DLD1 (cell line): ENCODE measurements at regions not wholly inside any gene's neighbourhood (a gene's known extent, or its start where the extent isn't known, plus 50 kb on each side); places are given as distances from the start of the nearest gene placed in this dataset.

Experiments
- in situ Hi-C: cut with HindIII; loops from 2 replicates; pipeline ENCODE4 v1.10.0; 2017; ENCODE audit warnings: low sequenced_read_pairs

DNA sequence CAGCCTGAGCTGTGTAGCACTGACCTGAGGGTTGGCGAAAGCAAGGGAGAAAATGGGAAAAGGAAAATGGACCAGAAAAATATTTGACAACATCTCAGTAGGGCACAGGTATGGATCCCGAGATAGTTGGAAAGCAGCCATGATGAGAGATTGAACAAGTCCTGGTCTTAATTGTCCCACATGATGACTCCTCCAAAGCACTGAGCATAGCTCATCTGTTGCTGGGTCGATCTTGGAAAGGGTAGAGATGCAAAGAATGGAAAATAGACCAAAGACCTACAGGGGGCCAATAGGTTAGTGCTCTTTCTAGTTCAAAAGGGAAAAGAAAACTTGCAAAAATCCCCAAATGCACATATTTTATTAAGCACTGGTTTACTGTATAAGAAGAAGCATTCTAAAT lies 251.9 kb downstream of the SEC23A start:
- in situ Hi-C loops, result loop anchor here (25.0 kb wide), 1 partner anchor 139 kb away; no protein-coding TSS in a partner anchor

- in situ Hi-C loops, result loop anchor here (25.0 kb wide), 1 partner anchor 138 kb away; no protein-coding TSS in a partner anchor
These were observed 252.4 kb downstream of the SEC23A start for GRCh38 chr14:38850664-38851063.

DNA sequence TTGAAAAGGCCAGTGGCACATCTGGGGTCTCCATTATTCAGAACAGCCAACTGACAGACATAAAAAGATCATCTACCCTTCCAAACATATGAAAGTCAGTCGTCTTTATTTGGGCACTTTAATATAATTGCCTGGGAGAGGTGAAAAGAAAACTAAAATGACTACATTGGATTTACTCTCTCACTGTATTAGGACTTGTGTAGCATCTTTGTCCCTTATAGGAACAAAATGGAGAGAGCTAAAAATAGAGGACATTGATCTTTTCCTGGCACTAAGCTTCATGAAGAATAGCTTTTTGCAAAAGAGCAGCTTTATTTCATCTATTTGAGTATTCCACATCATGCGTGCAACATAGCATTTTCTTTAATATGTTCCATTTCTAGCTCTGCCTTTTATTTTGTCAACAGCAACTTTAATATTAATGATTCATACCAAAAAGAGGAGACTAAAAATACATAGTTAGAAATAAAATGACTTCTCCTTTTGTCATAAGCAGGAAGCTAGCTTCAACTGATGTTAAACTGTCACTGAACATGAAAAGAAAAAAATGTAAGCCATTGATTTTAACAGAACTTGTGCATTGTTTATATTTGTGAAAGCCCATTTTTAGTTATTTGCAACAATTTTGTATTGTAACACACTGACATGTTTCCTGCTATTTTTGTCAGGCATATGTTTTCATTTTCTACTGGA lies 254.6 kb downstream of the SEC23A start:
- in situ Hi-C loops, result no loop called here

DNA sequence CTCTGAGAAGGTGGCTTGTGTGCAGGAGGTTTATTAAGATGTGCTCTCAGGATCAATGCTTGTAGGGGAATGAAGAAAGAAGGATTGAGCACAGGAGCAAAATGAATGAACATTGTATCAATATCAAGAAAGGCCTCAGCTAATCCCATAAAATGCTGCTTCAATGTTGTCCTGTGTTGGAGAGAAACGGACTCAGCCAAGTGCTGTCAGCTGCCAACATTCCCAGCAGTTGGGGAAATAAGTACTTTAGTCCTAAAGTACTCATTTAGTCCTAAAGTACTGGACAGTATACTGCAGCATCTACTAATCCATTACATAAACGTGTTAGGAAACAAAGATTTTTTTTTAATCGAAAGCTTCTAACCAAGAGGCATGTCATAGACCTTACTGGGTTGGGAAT lies 255.9 kb downstream of the SEC23A start:
- in situ Hi-C loops, result no loop called here

- in situ Hi-C loops, result no loop called here
These were observed 263.2 kb downstream of the SEC23A start for GRCh38 chr14:38839694-38840365.

GRCh38 chr14:38838979-38839323 lies 264.1 kb downstream of the SEC23A start:
- in situ Hi-C loops, result no loop called here

DNA sequence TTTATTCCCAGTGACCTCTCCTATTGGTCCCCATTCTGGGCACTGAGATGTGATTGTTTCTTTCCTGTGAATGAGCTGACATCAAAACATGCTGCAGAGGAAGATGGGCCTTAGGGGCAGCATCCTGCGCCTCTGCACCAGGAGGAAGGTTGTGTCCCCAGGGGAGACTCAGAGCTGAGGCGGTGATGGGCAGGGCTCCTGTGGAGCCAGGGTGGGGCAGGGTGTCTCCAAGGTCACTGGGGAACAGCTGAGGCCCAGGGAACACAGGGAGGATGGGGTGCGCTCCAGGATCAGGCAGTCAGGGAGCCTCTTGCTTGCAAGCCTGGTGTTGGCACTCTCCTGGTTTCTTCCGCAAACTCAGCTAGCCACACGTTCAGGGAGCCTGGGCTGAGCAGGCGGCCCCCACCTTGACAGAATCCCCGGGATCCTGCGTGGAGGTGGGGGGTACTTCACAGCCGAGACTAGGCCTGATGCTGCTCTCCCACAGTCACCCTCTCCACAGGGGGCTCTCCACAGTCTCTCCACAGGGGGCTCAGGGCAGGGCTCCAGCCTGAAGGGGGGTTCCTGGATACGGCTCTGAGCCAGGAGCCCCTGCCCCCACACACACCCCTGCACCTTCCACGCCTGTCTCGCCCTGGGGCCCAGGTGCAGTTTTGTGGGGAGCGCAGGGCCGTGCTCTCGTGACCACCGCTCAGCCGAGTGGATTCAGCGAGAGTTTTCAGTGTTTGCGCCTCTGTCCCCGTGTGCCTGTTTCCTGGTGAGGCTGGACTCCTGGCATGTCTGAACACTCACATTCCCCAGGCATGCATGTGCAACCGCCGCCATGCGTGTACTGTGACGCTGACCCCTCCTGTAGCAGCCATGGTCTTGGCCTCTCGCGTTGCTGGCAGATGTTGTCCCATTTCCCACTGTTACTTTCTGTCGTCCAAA lies 264.7 kb downstream of the SEC23A start:
- in situ Hi-C loops, result no loop called here

DNA sequence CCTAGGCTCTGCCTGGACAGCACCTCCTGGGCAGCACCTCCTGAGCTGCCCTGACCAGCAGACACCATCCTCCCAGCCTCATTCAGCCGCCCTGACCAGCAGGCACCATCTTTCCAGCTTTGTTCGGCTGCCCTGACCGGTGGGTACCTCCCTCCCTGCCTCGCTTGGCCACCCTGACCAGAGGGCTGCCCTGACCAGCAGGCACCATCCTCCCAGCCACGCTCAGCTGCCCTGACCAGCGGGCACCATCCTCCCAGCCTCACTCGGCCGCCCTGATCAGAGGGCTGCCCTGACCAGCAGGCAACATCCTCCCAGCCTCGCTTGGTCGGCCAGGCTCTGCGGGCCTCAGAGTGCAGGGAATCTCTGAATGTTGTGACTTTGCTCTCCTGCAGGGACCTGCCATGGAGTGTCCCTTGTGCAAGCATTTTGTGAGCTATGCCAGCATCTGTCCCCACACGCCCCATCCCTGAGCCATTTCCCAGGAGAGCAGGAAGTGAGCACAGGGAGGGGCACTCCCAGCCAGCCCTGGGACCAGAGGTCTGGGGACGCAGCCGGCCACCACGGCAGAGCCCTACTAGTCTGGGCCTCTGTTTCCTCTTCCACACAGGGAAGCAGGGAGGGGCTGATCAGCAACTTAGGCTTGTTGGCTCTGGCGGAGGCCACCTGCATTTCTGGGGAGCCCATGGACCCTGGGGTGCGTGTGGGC lies 265.5 kb downstream of the SEC23A start:
- in situ Hi-C loops, result no loop called here

GRCh38 chr14:38836539-38836938 lies 266.5 kb downstream of the SEC23A start:
- in situ Hi-C loops, result no loop called here

DNA sequence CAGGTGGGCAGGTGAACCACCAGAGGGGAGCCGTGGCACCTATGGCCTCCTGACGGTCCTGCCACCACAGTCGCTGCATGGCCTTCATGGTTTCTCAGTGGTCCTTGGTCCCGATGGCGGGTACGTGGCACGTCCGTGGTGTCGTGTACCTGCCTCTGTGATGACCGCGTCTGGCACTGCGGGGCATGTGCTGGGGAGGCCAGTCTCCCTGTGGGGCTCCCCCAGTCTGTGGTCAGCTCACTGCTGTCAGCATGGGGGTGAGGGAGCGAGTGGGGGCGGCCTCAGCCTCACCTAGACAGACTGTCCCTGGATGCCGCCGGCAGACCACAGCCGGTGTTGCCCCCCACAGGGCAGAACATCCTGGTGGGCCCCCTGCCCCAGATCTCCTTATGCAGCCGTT lies 267.2 kb downstream of the SEC23A start:
- in situ Hi-C loops, result no loop called here

GRCh38 chr14:38828183-38828827 lies 274.7 kb downstream of the SEC23A start:
- in situ Hi-C loops, result no loop called here

- in situ Hi-C loops, result no loop called here
These were observed 278.3 kb downstream of the SEC23A start for GRCh38 chr14:38824706-38825105.

DNA sequence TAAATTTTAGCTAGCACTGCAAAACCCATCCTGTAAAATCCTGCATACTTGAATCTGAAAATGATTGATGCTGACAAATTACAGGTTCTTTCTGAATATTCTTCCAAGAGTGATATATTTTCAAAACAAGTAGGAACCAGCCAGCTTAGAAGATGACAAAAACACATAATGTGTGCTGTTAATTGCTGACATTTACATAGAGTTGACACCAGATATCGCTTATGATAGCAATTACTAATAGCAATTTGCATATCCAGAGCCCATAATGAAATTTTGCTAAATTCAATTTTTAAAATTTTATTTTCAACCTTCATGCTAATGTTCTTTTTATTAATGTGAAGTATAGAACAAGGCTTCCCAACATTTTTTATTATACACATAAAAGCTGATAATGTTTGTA lies 284.5 kb downstream of the SEC23A start:
- in situ Hi-C loops, result no loop called here

DNA sequence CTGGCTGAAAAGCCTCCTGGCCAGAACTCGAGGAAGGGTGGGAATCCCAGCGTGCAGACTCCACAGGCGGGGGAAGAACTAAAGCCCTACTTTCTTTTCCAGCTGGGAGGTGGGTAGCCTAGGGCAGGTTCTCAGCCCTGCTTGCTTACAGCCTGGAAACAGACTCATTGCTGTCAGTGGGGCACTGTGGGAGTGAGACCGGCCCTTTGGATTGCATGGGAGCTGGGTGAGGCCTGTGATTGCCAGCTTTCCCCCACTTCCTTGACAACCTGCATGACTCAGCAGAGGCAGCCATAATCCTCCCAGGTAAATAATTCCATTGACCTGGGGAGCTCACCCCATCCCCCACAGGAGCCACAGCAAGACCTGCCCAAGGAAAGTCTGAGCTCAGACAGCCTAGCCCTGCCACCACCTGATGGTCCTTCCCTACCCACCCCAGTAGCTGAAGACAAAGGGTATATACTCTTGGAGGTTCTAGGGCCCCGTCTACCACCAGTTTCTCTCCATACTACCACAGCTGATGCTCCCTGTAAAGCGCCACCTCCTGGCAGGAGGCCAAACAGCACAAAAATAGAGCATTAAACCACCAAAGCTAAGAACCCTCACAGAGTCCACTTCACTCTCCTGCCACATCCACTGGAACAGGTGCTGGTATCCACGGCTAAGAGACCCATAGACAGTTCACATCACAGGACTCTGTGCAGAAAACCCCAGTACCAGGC lies 294.1 kb downstream of the SEC23A start:
- in situ Hi-C loops, result no loop called here

GRCh38 chr14:38799671-38800070 lies 303.4 kb downstream of the SEC23A start:
- in situ Hi-C loops, result no loop called here

DNA sequence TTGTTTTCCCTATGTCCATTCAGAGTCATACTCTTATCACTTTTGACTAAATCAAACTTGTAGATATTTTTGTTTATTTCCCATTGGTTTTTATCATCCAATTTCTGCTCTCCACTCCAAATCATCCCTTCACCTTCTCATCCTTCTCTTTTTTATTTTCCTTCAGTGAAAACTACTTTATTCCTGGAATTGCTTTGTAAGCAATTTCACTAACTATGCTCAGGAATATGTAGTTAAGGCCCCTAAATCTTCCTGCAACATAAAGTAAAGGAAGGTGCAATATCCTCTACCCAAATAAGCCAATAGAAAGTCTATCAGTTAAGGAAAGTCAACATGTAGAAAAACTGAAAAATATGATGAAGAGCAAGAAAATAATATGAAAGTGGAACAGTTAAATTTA lies 308.4 kb downstream of the SEC23A start:
- in situ Hi-C loops, result no loop called here

DNA sequence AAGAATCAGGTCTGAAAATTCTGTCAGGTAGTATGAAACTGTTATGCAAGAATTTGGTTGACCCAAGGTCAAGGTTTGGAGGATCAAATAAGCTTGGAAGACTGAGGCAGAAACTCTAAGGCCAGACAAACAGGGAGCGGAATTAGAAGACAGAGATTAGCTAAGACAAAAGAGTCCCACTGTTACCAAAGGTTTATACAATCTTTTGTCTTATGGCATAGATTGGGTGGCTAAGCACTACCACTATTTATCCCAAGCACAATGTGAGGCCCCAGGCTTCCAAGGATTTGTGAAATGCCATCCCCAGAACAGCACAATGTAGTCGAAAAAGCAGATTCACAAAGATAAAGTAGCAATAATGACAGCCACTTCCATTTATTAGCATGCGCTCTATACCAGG lies 311.2 kb downstream of the SEC23A start:
- in situ Hi-C loops, result no loop called here

DNA sequence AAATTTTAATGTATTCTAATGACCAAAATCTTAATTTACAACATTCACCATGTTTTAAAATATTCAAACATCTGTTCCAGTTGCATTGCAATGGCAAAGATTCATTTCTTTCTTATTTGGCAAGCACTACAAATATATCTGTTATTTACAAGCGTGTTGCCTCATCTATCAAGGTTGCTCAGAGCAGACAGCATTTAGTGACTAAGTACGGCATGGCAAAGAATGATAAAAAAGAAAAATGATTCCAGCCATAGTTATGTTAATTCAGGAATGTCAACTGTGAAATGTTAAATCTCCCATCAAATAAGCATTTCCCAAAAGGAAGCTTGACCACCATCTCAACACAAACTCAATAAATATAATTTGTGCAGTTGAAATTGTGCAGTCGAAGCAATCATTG lies 312.1 kb downstream of the SEC23A start:
- in situ Hi-C loops, result no loop called here

DNA sequence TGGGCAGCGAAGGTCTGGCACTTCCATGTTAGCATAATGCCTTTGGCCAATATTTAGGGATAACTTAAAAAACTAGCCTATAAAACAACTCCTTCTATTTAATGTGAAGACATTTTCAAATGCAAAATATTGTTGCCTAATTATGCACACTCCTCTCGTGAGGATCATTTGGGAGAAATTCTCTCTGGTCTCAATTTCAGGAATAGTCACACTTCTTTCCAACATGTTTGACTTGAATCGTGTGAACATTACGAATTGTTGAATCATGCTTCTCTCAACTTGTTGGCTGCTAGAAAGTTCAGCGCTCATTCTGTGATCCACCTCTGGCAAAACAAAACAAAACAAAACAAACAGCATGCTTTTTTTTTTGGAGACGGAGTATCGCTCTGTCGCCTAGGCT lies 313.2 kb downstream of the SEC23A start:
- in situ Hi-C loops, result no loop called here

DNA sequence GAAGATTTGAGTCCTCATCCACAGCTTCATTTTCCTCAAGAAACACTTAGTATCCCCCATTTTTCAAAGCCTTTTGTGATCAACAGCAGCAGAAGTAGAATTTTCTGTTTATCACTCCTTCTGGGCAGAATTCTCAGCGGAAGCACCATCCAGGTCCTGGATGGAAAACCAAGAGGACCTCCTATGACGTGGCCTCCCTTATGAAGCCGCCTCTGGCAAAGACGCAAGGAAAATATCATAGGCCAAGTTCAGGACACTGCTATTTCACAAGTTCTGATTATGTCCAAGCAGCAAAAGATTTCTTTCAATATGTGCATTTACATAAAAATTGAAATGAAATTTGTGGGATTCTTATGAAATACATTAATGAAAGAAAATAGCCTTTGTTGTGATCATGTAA lies 315.0 kb downstream of the SEC23A start:
- in situ Hi-C loops, result no loop called here
